ENCODE measurements at regions not wholly inside any gene's neighbourhood (a gene's known extent, or its start where the extent isn't known, plus 50 kb on each side); places are given as distances from the start of the nearest gene placed in this dataset.
A peak's percentile ranks its signal among the peaks of the same experiment; 100 is the strongest.

GRCh38 chr13:62320129-62321108 lies 904.8 kb upstream of the PCDH20 start:
- TF ChIP-seq CTCF (IDR thresholded peaks at IDR 0.05 in 2 of 3, conservative IDR thresholded peaks at IDR 0.05 in 1 of 3; ENCODE audit: borderline replicate concordance in 1 of 3, insufficient read depth in 1 of 3, low read depth in 2 of 3, low read length in 2 of 3) (peak in 2 of 3 experiments; percentile 58 to 67; a peak in 4 of 6 replicates), SRF (IDR thresholded peaks at IDR 0.05; ENCODE audit: low read depth) (no peak), POLR2A (IDR thresholded peaks at IDR 0.05; ENCODE audit: borderline replicate concordance, extremely low read depth, insufficient read depth, insufficient read length) (no peak), MAX (IDR thresholded peaks at IDR 0.05) (no peak), SP1 (IDR thresholded peaks at IDR 0.05; ENCODE audit: low read depth) (no peak)
- TF ChIP-seq, protein P1, sequence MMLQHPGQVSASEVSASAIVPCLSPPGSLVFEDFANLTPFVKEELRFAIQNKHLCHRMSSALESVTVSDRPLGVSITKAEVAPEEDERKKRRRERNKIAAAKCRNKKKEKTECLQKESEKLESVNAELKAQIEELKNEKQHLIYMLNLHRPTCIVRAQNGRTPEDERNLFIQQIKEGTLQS (IDR thresholded peaks at IDR 0.05) = no peak

Data from HCT116 (cell line).